Inflammatory macrophage treated with lipopolysaccharide for 1 hour (primary cell): ENCODE measurements at regions not wholly inside any gene's neighbourhood (a gene's known extent, or its start where the extent isn't known, plus 50 kb on each side); places are given as distances from the start of the nearest gene placed in this dataset.

ENCODE experiments used
- DNase-seq, 2 donors: peaks; one replicate each; pipeline ENCODE4 v3.0.0-alpha.2; 2020 to 2022

- DNase-seq, result no peak
Observed at GRCh38 chr15:97678656-97679055, 281.8 kb upstream of the ARRDC4 start.

- DNase-seq, result no peak
Observed at GRCh38 chr15:97679106-97679688, 281.3 kb upstream of the ARRDC4 start.

- no peak for DNase-seq
Observed at GRCh38 chr15:97680606-97681220, 279.8 kb upstream of the ARRDC4 start.

GRCh38 chr15:97683831-97684230 is 276.7 kb upstream of the ARRDC4 start:
- DNase-seq, result no peak

GRCh38 chr15:97684249-97684648 is 276.3 kb upstream of the ARRDC4 start:
- DNase-seq, result no peak

- no peak for DNase-seq
Observed at GRCh38 chr15:97686324-97686723, 274.2 kb upstream of the ARRDC4 start.

GRCh38 chr15:97687654-97688053 is 272.8 kb upstream of the ARRDC4 start:
- DNase-seq, result no peak

GRCh38 chr15:97688177-97688576 is 272.3 kb upstream of the ARRDC4 start:
- no peak for DNase-seq

GRCh38 chr15:97688886-97689285 is 271.6 kb upstream of the ARRDC4 start:
- DNase-seq, result no peak

- no peak for DNase-seq
Observed at GRCh38 chr15:97691078-97691477, 269.4 kb upstream of the ARRDC4 start.

- no peak for DNase-seq
Observed at GRCh38 chr15:97691799-97692198, 268.7 kb upstream of the ARRDC4 start.

- DNase-seq, result no peak
Observed at GRCh38 chr15:97692301-97693015, 268.0 kb upstream of the ARRDC4 start.

- no peak for DNase-seq
Observed at GRCh38 chr15:97694456-97694855, 266.0 kb upstream of the ARRDC4 start.

- DNase-seq, result no peak
Observed at GRCh38 chr15:97703400-97703799, 257.1 kb upstream of the ARRDC4 start.

GRCh38 chr15:97706059-97706458 is 254.4 kb upstream of the ARRDC4 start:
- no peak for DNase-seq

- DNase-seq, result no peak
Observed at GRCh38 chr15:97708252-97708651, 252.3 kb upstream of the ARRDC4 start.

- no peak for DNase-seq
Observed at GRCh38 chr15:97712530-97712929, 248.0 kb upstream of the ARRDC4 start.

GRCh38 chr15:97717806-97718205 is 242.7 kb upstream of the ARRDC4 start:
- DNase-seq, result no peak

GRCh38 chr15:97718509-97718908 is 242.0 kb upstream of the ARRDC4 start:
- DNase-seq, result no peak

- DNase-seq, result no peak
Observed at GRCh38 chr15:97728791-97729190, 231.7 kb upstream of the ARRDC4 start.

GRCh38 chr15:97729270-97729669 is 231.2 kb upstream of the ARRDC4 start:
- no peak for DNase-seq

- no peak for DNase-seq
Observed at GRCh38 chr15:97730315-97730714, 230.2 kb upstream of the ARRDC4 start.

GRCh38 chr15:97731859-97732258 is 228.6 kb upstream of the ARRDC4 start:
- DNase-seq, result no peak

GRCh38 chr15:97733373-97733772 is 227.1 kb upstream of the ARRDC4 start:
- DNase-seq, result no peak

GRCh38 chr15:97736748-97737147 is 223.8 kb upstream of the ARRDC4 start:
- no peak for DNase-seq
